SK-N-SH (cell line): ENCODE measurements at regions not wholly inside any gene's neighbourhood (a gene's known extent, or its start where the extent isn't known, plus 50 kb on each side); places are given as distances from the start of the nearest gene placed in this dataset.

Experiments used
- CTCF ChIA-PET: fragments of 300-600, 350-600 bp; formaldehyde crosslinking; extraction: SDS; loops from one replicate; lab custom pipeline; 2021; lab: Yijun Ruan, JAX
- POLR2A ChIA-PET: fragments of 350-600 bp; sonication (Branson Sonifier 250); formaldehyde crosslinking; extraction: SDS; loops from one replicate; lab custom pipeline; 2020; ENCODE audit warnings: antibody characterized with exemption, inconsistent platforms; lab: Yijun Ruan, JAX
- DNase-seq: peaks from one replicate; pipeline ENCODE4 v3.0.0; 2012
- H2AFZ ChIP-seq: fragments of 200-600 bp; sonication (generic); 2 replicates; pipeline ENCODE4 v1.8.1; 2016; ENCODE audit warnings: antibody characterized with exemption, mild to moderate bottlenecking, low read depth
- H3F3A ChIP-seq: fragments of 200-600 bp; sonication (generic); replicated peaks from 2 replicates; pipeline ENCODE3; 2016; ENCODE audit warnings: antibody characterized with exemption, mild to moderate bottlenecking; ENCODE audit not compliant: insufficient read depth
- H3K27ac ChIP-seq, 2 experiments: fragments of 200-500 bp in 1 of 2; fragments of 200-600 bp in 1 of 2; sonication (Bioruptor generic) in 1 of 2; sonication (generic), shearing (Covaris generic) in 1 of 2; 2 replicates each; pipeline versions ENCODE4 v1.5.1 to v1.6.1; 2014 to 2016; ENCODE audit warnings: low read depth in 2 of 2, inconsistent platforms in 1 of 2, low read length in 1 of 2, mild to moderate bottlenecking in 1 of 2, mixed read lengths in 1 of 2
- H3K27me3 ChIP-seq: fragments of 200-600 bp; sonication (generic), shearing (Covaris generic); 2 replicates; pipeline ENCODE4 v1.6.1; 2016; ENCODE audit warnings: mixed run types; ENCODE audit not compliant: insufficient read depth
- H3K36me3 ChIP-seq, 2 experiments: fragments of 200-500 bp in 1 of 2; fragments of 200-600 bp in 1 of 2; sonication (Bioruptor generic) in 1 of 2; sonication (generic) in 1 of 2; replicated peaks in 1 of 2; 2 replicates each; pipeline versions ENCODE3 to v1.5.1; 2014 to 2016; ENCODE audit warnings: low read length in 1 of 2, mild to moderate bottlenecking in 1 of 2; ENCODE audit not compliant: insufficient read depth in 2 of 2, control insufficient read depth in 1 of 2
- H3K4me1 ChIP-seq, 2 experiments: fragments of 200-500 bp in 1 of 2; fragments of 200-600 bp in 1 of 2; sonication (Bioruptor generic) in 1 of 2; sonication (generic), shearing (Covaris generic) in 1 of 2; 2 replicates each; pipeline versions ENCODE4 v1.5.1 to v1.6.1; 2014 to 2016; ENCODE audit warnings: low read depth in 1 of 2, low read length in 1 of 2, mixed run types in 1 of 2; ENCODE audit not compliant: insufficient read depth in 2 of 2, control insufficient read depth in 1 of 2
- H3K4me2 ChIP-seq: fragments of 200-600 bp; sonication (generic), shearing (Covaris generic); 2 replicates; pipeline ENCODE4 v1.6.1; 2017; ENCODE audit warnings: mixed run types
- H3K4me3 ChIP-seq, 2 experiments: fragments of 200-500 bp in 1 of 2; fragments of 200-600 bp in 1 of 2; sonication (Bioruptor generic) in 1 of 2; sonication (generic), shearing (Covaris generic) in 1 of 2; 2 replicates each; pipeline versions ENCODE4 v1.5.1 to v1.8.1; 2014 to 2016; ENCODE audit warnings: low read depth in 2 of 2, inconsistent platforms in 1 of 2, low read length in 1 of 2, mild to moderate bottlenecking in 1 of 2, mixed read lengths in 1 of 2, moderate library complexity in 1 of 2
- H3K79me2 ChIP-seq: fragments of 200-600 bp; sonication (generic); 2 replicates; pipeline ENCODE4 v1.8.1; 2017; ENCODE audit warnings: mild to moderate bottlenecking; ENCODE audit not compliant: insufficient read depth
- H3K9ac ChIP-seq: fragments of 200-600 bp; sonication (generic); 2 replicates; pipeline ENCODE4 v1.6.1; 2017; ENCODE audit warnings: mixed run types
- H3K9me2 ChIP-seq: fragments of 200-600 bp; sonication (generic); 2 replicates; pipeline ENCODE4 v1.6.1; 2017; ENCODE audit warnings: mixed run types
- H3K9me3 ChIP-seq: fragments of 200-600 bp; sonication (generic); 2 replicates; pipeline ENCODE4 v1.6.1; 2017; ENCODE audit warnings: mixed run types, mild to moderate bottlenecking, moderate library complexity
- H4K20me1 ChIP-seq: fragments of 200-600 bp; sonication (generic); 2 replicates; pipeline ENCODE4 v1.6.1; 2017; ENCODE audit warnings: mild to moderate bottlenecking, mixed run types; ENCODE audit not compliant: insufficient read depth
- EP300 ChIP-seq, 2 experiments: IDR thresholded peaks; 2 replicates each; pipeline versions ENCODE4 v1.4.0 to v1.6.1; 2012; ENCODE audit warnings: borderline replicate concordance in 1 of 2, low read depth in 1 of 2, low read length in 1 of 2
- FOXJ3 ChIP-seq: sonication (generic); formaldehyde crosslinking; IDR thresholded peaks from 2 replicates; pipeline ENCODE4 v1.5.1; 2020; ENCODE audit warnings: mild to moderate bottlenecking, missing genetic modification reagents
- GABPA ChIP-seq: IDR thresholded peaks from 2 replicates; pipeline ENCODE4 v1.4.0; 2012; ENCODE audit warnings: low read depth, mild to moderate bottlenecking
- MEF2A ChIP-seq: IDR thresholded peaks from 2 replicates; pipeline ENCODE4 v1.4.0; 2012; ENCODE audit warnings: low read depth, borderline replicate concordance
- MXI1 ChIP-seq: IDR thresholded peaks from 2 replicates; pipeline ENCODE4 v1.6.1; 2012; ENCODE audit warnings: mild to moderate bottlenecking, low read depth, low read length, improper control_type of control experiment
- NFIC ChIP-seq: IDR thresholded peaks from 2 replicates; pipeline ENCODE4 v1.4.0; 2012; ENCODE audit warnings: borderline replicate concordance
- NRF1 ChIP-seq: IDR thresholded peaks from 2 replicates; pipeline ENCODE4 v1.6.1; 2012; ENCODE audit warnings: low read depth, mild to moderate bottlenecking, low read length
- POLR2AphosphoS5 ChIP-seq: IDR thresholded peaks from 2 replicates; pipeline ENCODE4 v1.6.1; 2012; ENCODE audit warnings: low read depth, low read length
- RCOR1 ChIP-seq: fragments of 150-350 bp; IDR thresholded peaks from 2 replicates; pipeline ENCODE4 v1.6.1; 2017; ENCODE audit warnings: antibody characterized with exemption, low read length
- RFX5 ChIP-seq: IDR thresholded peaks from 2 replicates; pipeline ENCODE4 v1.6.1; 2012; ENCODE audit warnings: mild to moderate bottlenecking, improper control_type of control experiment, low read length
- RXRA ChIP-seq: IDR thresholded peaks from 2 replicates; pipeline ENCODE4 v1.4.0; 2012; ENCODE audit warnings: low read depth, mild to moderate bottlenecking, borderline replicate concordance
- SIN3A ChIP-seq: IDR thresholded peaks from 2 replicates; pipeline ENCODE4 v1.6.1; 2012; ENCODE audit warnings: low read depth, mild to moderate bottlenecking, low read length, moderate library complexity, borderline replicate concordance
- TAF1 ChIP-seq: IDR thresholded peaks from 2 replicates; pipeline ENCODE4 v1.6.1; 2012; ENCODE audit warnings: low read depth, mild to moderate bottlenecking, low read length, moderate library complexity, borderline replicate concordance
- YY1 ChIP-seq: IDR thresholded peaks from 2 replicates; pipeline ENCODE4 v1.4.0; 2012; ENCODE audit warnings: low read depth, mild to moderate bottlenecking
- WGBS: methylation state at CpG from one replicate; pipeline ENCODE4 v1.1.6; 2017; ENCODE audit warnings: low lambda C conversion rate; 5-methylcytosine and 5-hydroxymethylcytosine counted together
- TF ChIP-seq, protein P1 (sequence below): IDR thresholded peaks from 2 replicates; pipeline ENCODE4 v1.4.0; 2012; ENCODE audit warnings: low read depth, borderline replicate concordance
- TF ChIP-seq, protein P2 (sequence below): IDR thresholded peaks from 2 replicates; pipeline ENCODE4 v1.4.0; 2012; ENCODE audit warnings: low read depth
- TF ChIP-seq, protein P3 (sequence below): fragments of 150-350 bp; IDR thresholded peaks from 2 replicates; pipeline ENCODE4 v1.6.1; 2017; ENCODE audit warnings: antibody characterized with exemption, low read length, low read depth, borderline replicate concordance
- TF ChIP-seq, protein P4 (sequence below): fragments of 200-600 bp; sonication (generic); IDR thresholded peaks from 2 replicates; pipeline ENCODE4 v1.6.1; 2017; ENCODE audit warnings: antibody characterized with exemption, mild to moderate bottlenecking, moderate library complexity

DNA sequence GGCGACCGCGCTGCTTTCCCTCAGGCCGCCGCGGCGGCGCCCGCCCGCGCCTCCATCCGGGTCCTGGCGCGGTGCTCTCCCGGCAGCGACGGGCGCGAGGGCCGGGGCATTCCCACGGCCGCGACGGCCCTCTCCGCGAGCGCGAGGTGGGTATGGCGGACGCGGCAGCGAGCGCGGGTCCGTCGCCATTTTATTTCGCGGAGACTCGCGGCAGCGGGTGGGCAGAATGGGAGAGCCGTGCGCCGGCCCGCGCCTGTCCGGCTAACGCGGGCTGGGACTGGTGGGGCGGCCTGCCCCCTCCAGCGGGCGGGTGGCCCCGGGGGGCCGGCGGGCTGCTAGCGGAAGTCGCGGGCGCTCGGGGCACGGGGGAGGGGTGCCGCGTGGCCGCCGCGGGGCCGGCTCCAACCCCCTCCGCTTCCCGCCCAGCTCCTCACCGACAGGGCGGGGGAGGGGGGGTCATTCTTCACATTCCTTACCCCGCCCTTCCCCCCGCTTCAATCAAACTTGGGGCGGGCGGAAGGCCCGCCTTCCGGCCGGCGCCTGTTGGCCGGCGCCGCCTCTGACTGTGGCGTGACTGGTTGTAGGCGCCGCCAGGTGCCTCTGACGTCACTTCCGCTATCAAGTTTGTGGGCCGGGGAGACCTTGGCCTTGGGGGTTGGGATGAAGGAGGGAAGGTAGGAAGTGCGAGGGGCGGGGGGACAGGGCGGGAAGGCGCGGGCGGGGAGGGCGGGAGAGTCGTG, 82.1 kb downstream of the PTPDC1 start (continued):
- TF ChIP-seq, protein P1, sequence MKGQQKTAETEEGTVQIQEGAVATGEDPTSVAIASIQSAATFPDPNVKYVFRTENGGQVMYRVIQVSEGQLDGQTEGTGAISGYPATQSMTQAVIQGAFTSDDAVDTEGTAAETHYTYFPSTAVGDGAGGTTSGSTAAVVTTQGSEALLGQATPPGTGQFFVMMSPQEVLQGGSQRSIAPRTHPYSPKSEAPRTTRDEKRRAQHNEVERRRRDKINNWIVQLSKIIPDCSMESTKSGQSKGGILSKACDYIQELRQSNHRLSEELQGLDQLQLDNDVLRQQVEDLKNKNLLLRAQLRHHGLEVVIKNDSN, result peak; percentile 71
- TF ChIP-seq EP300 (IDR thresholded peaks at IDR 0.05; ENCODE audit: borderline replicate concordance in 1 of 2, low read depth in 1 of 2, low read length in 1 of 2), result peak in 1 of 2 experiments; percentile 41; a peak in 1 of 4 replicates

DNA sequence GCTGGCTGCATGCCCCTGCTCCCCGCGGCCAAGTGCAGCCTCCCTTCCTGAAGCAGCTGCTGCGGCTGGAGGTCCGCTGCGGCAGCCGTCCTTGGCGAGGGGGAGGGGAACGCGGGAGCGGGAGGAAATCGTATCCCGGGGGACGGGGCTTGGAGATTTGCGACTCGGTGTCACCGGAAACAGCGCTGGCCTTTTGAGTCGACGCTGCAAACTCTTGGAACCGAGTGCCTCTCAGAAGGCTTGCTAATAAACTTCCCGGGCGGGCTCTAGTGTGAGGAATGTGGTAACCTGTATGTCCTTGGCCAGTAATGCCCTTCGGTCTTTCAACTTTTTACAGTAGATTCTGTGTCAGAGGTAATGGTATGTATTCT, 82.7 kb downstream of the PTPDC1 start:
- peaks cover 4 to 19% of the 10 kb centered on the region in 2 experiments for H3K36me3 ChIP-seq
- CTCF ChIA-PET, result no interaction called here
- peak overlapping the region; percentile 81 for H3K4me2 ChIP-seq
- peak overlapping the region; percentile 100 for H3K9ac ChIP-seq
- H3F3A ChIP-seq, result peaks cover 14% of the 10 kb centered on the region
- peaks cover 51% of the 10 kb centered on the region for H4K20me1 ChIP-seq
- H3K27me3 ChIP-seq, result no peaks in the 10 kb centered on the region
- no peaks in the 10 kb centered on the region; the same call in 1 of the 2 replicates for H3K9me2 ChIP-seq
- H3K9me3 ChIP-seq, result no peaks in the 10 kb centered on the region
- TF ChIP-seq, protein P1, result no peak
- TF ChIP-seq RFX5 (no peak), FOXJ3 (CRISPR knock-in tag) (no peak), SIN3A (peak; percentile 6; the same call in 1 of the 2 replicates), NFIC (0 out of 2 replicates have a peak, but pooled peaks have one; percentile 9), RCOR1 (no peak), MEF2A (no peak), MXI1 (peak; percentile 49; the same call in 1 of the 2 replicates), RXRA (no peak), POLR2AphosphoS5 (peak; percentile 41; the same call in 1 of the 2 replicates), NRF1 (no peak), YY1 (no peak), GABPA (no peak), TAF1 (peak; percentile 22; the same call in 1 of the 2 replicates), EP300 (IDR thresholded peaks at IDR 0.05; ENCODE audit: borderline replicate concordance in 1 of 2, low read depth in 1 of 2, low read length in 1 of 2) (no peak)
- TF ChIP-seq, protein P2, sequence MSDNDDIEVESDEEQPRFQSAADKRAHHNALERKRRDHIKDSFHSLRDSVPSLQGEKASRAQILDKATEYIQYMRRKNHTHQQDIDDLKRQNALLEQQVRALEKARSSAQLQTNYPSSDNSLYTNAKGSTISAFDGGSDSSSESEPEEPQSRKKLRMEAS, result no peak
- TF ChIP-seq, protein P3, sequence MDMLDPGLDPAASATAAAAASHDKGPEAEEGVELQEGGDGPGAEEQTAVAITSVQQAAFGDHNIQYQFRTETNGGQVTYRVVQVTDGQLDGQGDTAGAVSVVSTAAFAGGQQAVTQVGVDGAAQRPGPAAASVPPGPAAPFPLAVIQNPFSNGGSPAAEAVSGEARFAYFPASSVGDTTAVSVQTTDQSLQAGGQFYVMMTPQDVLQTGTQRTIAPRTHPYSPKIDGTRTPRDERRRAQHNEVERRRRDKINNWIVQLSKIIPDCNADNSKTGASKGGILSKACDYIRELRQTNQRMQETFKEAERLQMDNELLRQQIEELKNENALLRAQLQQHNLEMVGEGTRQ, result no peak
- TF ChIP-seq, protein P4, sequence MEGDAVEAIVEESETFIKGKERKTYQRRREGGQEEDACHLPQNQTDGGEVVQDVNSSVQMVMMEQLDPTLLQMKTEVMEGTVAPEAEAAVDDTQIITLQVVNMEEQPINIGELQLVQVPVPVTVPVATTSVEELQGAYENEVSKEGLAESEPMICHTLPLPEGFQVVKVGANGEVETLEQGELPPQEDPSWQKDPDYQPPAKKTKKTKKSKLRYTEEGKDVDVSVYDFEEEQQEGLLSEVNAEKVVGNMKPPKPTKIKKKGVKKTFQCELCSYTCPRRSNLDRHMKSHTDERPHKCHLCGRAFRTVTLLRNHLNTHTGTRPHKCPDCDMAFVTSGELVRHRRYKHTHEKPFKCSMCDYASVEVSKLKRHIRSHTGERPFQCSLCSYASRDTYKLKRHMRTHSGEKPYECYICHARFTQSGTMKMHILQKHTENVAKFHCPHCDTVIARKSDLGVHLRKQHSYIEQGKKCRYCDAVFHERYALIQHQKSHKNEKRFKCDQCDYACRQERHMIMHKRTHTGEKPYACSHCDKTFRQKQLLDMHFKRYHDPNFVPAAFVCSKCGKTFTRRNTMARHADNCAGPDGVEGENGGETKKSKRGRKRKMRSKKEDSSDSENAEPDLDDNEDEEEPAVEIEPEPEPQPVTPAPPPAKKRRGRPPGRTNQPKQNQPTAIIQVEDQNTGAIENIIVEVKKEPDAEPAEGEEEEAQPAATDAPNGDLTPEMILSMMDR, result no peak; the same call in 1 of the 2 replicates
- peak overlapping the region; percentile 79 for H3K4me3 ChIP-seq
- POLR2A ChIA-PET, result no interaction called here
- DNase-seq, result no peak
- peak overlapping the region; percentile 84 to 92 for H3K27ac ChIP-seq
- 6% methylated on average over 6 of the region's 23 CpGs for WGBS
- peaks cover 17 to 22% of the 10 kb centered on the region in 2 experiments; a peak in 3 of 4 replicates for H3K4me1 ChIP-seq
- H3K79me2 ChIP-seq, result peaks cover 52% of the 10 kb centered on the region
- H2AFZ ChIP-seq, result no peak overlapping the region
